ENCODE measurements at regions not wholly inside any gene's neighbourhood (a gene's known extent, or its start where the extent isn't known, plus 50 kb on each side); places are given as distances from the start of the nearest gene placed in this dataset.
A peak's percentile ranks its signal among the peaks of the same experiment; 100 is the strongest.

- DNase-seq, result no peak
Measured at GRCh38 chr11:69545976-69546617, 64.6 kb downstream of the LINC01488 start.

GRCh38 chr11:69546735-69547370 lies 65.4 kb downstream of the LINC01488 start:
- DNase-seq, result no peak

- no peak for DNase-seq
Measured at GRCh38 chr11:69550846-69551245, 69.4 kb downstream of the LINC01488 start.

GRCh38 chr11:69551963-69552362 lies 70.5 kb downstream of the LINC01488 start:
- no peak for DNase-seq

- DNase-seq, result no peak
Measured at GRCh38 chr11:69552951-69553350, 71.5 kb downstream of the LINC01488 start.

GRCh38 chr11:69553416-69554357 lies 72.2 kb downstream of the LINC01488 start:
- no peak for DNase-seq

GRCh38 chr11:69554849-69555248 lies 73.4 kb downstream of the LINC01488 start:
- DNase-seq, result no peak

- no peak for DNase-seq
Measured at GRCh38 chr11:69557266-69557665, 75.8 kb downstream of the LINC01488 start.

- DNase-seq, result peak; percentile 29 to 44
Measured at GRCh38 chr11:69558519-69558941, 77.1 kb downstream of the LINC01488 start.

GRCh38 chr11:69559181-69559580 lies 77.7 kb downstream of the LINC01488 start:
- no peak for DNase-seq

GRCh38 chr11:69560141-69560790 lies 78.8 kb downstream of the LINC01488 start:
- no peak for DNase-seq

GRCh38 chr11:69562302-69562701 lies 78.7 kb upstream of the CCND1 start:
- DNase-seq, result no peak

- no peak for DNase-seq
Measured at GRCh38 chr11:69562816-69563215, 78.1 kb upstream of the CCND1 start.

- no peak for DNase-seq
Measured at GRCh38 chr11:69563306-69563705, 77.7 kb upstream of the CCND1 start.

GRCh38 chr11:69563946-69564775 lies 76.8 kb upstream of the CCND1 start:
- DNase-seq, result no peak

GRCh38 chr11:69566001-69566400 lies 75.0 kb upstream of the CCND1 start:
- DNase-seq, result no peak

- no peak for DNase-seq
Measured at GRCh38 chr11:69567951-69568808, 72.8 kb upstream of the CCND1 start.

- no peak for DNase-seq
Measured at GRCh38 chr11:69568809-69569097, 72.2 kb upstream of the CCND1 start.

- DNase-seq, result no peak
Measured at GRCh38 chr11:69569306-69570200, 71.4 kb upstream of the CCND1 start.

GRCh38 chr11:69572233-69572860 lies 68.6 kb upstream of the CCND1 start:
- no peak for DNase-seq
